ENCODE measurements at regions not wholly inside any gene's neighbourhood (a gene's known extent, or its start where the extent isn't known, plus 50 kb on each side); places are given as distances from the start of the nearest gene placed in this dataset.

DNA sequence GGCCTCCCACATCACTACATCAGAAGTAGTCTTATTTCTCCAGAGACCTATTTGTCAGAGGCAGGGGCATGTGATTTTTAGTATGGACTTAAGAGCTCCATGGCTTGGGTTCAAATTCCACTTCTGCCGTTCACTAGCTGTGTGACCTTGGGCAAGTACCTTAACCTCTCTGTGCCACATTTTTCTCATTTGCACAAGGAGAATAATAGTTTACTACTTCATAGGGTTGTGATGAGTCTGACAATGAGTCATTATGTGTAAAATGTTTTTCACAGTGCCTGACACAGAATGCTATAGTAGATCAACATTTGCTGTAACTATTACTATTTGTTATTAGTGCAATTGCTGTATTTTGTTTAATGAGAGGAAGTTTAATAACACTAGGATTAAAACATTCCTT lies 200.6 kb downstream of the PRDM2 start:
- in situ Hi-C loops (cut with HindIII; ENCODE audit: low sequenced_read_pairs) = no loop called here

GRCh38 chr1:13901039-13901438 lies 201.1 kb downstream of the PRDM2 start:
- H3K4me3 ChIP-seq (ENCODE audit: low read depth, low read length) = no peak overlapping the region
- in situ Hi-C loops (cut with HindIII; ENCODE audit: low sequenced_read_pairs) = no loop called here
- DNase-seq (ENCODE audit: low read depth) = no peak
- TF ChIP-seq CTCF (IDR thresholded peaks at IDR 0.05; ENCODE audit: low read depth, low read length, missing control alignments) = no peak

More for the DNA sequence above, 200.6 kb downstream of the PRDM2 start:
- no peak for DNase-seq (ENCODE audit: low read depth)
- no peak for TF ChIP-seq CTCF (IDR thresholded peaks at IDR 0.05; ENCODE audit: low read depth, low read length, missing control alignments)
- H3K4me3 ChIP-seq (ENCODE audit: low read depth, low read length) = no peak overlapping the region

GRCh38 chr1:13901597-13901996 lies 201.6 kb downstream of the PRDM2 start:
- DNase-seq (ENCODE audit: low read depth) = no peak
- TF ChIP-seq CTCF (IDR thresholded peaks at IDR 0.05; ENCODE audit: low read depth, low read length, missing control alignments) = no peak
- H3K4me3 ChIP-seq (ENCODE audit: low read depth, low read length) = no peak overlapping the region
- in situ Hi-C loops (cut with HindIII; ENCODE audit: low sequenced_read_pairs) = no loop called here

DNA sequence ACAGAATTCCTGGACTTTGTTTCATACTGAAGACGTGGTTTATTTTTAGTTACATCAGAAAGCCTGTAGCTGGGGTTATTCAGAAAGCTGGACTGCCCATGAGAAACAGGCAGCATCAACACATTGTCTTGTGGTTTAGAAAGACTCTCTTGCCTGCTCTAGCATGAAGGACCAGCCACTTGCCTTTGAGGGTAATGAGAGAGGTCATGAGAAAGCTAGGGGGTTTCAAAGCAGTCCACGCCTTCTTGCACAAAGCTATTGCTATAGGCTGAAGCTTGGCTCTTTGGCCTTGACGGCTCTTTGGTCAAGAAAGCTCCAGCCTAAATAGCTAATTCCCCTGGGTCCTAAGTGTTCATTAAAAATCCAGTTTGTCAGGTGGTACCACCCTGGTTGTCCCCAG lies 208.1 kb downstream of the PRDM2 start:
- in situ Hi-C loops (cut with HindIII; ENCODE audit: low sequenced_read_pairs) = no loop called here
- DNase-seq (ENCODE audit: low read depth) = no peak
- TF ChIP-seq CTCF (IDR thresholded peaks at IDR 0.05; ENCODE audit: low read depth, low read length, missing control alignments) = no peak
- no peak overlapping the region for H3K4me3 ChIP-seq (ENCODE audit: low read depth, low read length)

DNA sequence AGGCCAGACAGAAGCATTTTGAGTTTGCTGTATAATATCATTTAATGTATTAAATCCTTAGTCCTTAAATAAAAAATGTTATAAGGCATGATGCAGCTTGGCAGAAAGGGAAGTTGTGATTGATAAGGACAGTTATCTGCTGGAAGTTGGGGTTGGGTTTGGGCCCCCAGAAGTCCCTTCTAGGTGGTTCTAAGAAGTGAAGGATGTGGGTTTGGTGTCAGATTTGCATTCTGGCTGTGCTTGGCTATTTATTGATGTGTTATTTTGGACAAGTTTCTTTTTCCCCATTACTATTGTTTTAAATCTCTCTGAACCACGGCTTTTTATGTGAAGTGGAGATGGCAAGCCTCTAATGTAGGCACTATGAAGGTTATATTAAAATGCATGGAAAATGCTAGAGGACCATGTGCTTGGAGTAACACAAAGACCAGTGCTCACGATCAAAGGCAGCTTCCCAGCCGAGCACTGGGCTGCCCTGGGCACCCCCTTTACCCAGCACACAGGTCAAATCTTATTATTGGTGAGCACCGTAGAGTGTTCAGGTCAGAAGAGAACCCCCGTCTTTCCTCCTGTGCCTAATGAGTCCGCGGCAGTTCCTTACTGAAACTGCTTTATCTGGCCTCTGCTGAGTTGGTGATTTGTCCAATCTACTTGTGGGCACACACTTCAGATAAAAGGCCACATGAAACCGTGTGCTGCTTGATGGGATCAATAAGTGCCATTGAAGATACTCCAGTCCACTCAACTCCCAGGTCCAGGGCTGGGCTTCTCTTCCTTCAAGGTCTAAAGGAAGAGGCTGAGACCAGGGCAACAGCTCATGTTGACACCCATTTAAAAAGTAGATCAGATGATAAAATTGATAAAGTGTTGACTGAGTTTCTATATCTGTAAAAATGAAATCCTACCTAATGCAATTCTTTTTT lies 212.0 kb downstream of the PRDM2 start:
- no peak for TF ChIP-seq CTCF (IDR thresholded peaks at IDR 0.05; ENCODE audit: low read depth, low read length, missing control alignments)
- in situ Hi-C loops (cut with HindIII; ENCODE audit: low sequenced_read_pairs) = no loop called here
- H3K4me3 ChIP-seq (ENCODE audit: low read depth, low read length) = no peak overlapping the region
- DNase-seq (ENCODE audit: low read depth) = no peak

DNA sequence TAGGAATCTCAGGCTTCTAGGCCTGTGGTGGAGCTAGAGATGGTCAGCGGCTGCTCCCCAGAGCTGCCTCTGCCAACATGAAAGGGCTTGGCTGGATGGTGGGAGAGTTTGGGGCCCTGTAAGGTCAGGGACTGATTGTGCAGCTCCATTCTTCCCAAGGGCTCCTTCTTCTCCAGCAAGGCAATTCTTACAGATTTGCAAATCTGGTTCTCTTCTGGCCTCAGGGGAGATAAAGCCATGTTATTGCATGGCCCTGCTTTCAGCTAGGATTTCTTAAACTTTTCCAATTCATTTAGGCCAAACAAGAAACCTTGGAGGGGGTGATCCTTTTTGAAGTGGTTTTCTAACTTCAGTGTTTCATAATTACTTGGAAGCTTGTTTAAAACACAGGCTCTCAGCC lies 213.4 kb downstream of the PRDM2 start:
- in situ Hi-C loops (cut with HindIII; ENCODE audit: low sequenced_read_pairs) = no loop called here
- no peak for TF ChIP-seq CTCF (IDR thresholded peaks at IDR 0.05; ENCODE audit: low read depth, low read length, missing control alignments)
- no peak for DNase-seq (ENCODE audit: low read depth)
- H3K4me3 ChIP-seq (ENCODE audit: low read depth, low read length) = no peak overlapping the region
